OCI-M1 (cell line): ENCODE measurements at regions not wholly inside any gene's neighbourhood (a gene's known extent, or its start where the extent isn't known, plus 50 kb on each side); places are given as distances from the start of the nearest gene placed in this dataset.
"Not testable (repeated sequence)": the region's sequence is repeated elsewhere in the genome, so short reads cannot be mapped to it uniquely, and the experiment has no call there.

Experiments used
- DNase-seq: peaks from one replicate; lab custom pipeline; 2025; lab: John Stamatoyannopoulos, UW

DNA sequence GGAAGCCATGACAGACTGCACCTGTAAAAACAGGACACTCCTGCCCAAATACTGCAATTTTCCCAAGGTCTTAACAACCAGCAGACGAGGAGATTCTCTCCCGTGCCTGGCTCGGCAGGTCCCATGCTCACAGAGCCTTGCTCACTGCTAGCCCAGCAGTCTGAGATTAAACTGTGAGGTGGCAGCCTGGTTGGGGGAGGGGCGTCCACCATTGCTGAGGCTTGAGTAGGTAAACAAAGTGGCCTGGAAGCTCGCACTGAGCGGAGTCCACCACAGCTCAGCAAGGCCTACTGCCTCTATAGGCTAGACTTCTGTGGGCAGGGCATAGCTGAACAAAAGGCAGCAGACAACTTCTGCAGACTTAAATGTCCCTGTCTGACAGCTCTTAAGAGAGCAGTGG, 80.3 kb downstream of the ANXA5 start:
- DNase-seq: not testable (repeated sequence)

DNA sequence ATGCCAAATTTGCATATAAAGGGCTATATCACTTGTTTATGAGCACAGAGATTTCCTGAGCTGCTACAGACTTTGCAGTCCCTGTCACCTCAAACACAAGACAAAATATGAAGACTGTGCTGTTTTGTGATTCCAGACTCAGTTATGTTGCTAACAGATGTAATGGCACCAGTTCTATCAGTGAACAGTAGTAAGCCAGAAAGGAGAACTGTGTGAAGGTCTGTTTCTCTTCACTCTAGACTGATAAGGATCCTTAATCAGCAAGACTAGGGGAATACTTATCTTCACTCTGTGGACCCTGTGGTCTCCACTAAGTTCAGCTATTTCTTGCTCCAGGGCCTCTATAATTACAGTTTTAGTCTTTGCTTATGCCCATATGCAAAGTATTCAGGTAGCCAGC, 82.7 kb downstream of the ANXA5 start:
- peak; percentile 40 for DNase-seq

DNA sequence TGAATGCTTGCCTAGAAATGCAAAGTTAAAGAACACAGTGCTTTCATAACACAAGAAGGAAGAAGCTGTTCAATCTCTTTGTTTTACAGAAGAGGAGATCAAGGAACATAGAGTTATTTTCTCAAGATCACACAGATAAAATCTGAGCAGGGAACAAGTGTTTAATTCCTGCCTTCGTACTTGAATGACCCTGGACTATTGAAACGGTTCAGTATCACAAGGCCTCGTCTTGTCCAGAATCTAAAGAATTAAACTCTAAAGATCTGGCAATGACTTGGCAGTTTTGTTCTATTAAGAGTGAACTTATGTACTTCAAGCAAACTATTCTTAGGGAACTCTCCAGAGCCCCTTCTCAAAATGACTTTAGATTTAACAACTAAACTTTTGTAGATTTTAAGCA, 97.7 kb downstream of the ANXA5 start:
- DNase-seq: no peak

DNA sequence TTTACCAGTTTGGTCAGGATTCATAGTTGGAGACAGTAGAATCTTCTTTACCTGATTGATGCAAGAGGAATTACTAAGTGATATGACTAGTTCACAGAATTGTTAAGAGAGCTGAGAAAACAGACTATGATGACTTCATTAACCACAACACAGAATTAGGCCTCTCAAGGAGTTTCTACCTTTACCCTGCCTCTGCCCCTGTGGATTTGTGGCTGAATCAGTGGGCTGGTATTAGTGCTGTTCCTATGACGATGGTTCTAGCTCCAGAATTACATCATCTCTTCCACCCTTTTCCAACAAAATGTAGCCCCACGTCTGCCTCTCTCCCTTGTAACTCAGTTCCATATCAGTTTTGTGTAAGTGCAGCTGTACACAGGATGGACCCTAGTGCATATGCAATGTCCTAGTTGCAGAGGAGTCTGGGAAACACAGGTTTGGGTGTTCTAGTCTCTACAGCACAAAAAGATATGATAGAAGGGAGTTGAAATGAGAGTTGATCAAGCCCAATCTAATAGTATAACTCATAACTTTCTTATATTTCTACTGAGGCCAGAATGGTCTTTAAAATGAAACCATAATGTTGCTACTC, 99.3 kb downstream of the ANXA5 start:
- no peak for DNase-seq

DNA sequence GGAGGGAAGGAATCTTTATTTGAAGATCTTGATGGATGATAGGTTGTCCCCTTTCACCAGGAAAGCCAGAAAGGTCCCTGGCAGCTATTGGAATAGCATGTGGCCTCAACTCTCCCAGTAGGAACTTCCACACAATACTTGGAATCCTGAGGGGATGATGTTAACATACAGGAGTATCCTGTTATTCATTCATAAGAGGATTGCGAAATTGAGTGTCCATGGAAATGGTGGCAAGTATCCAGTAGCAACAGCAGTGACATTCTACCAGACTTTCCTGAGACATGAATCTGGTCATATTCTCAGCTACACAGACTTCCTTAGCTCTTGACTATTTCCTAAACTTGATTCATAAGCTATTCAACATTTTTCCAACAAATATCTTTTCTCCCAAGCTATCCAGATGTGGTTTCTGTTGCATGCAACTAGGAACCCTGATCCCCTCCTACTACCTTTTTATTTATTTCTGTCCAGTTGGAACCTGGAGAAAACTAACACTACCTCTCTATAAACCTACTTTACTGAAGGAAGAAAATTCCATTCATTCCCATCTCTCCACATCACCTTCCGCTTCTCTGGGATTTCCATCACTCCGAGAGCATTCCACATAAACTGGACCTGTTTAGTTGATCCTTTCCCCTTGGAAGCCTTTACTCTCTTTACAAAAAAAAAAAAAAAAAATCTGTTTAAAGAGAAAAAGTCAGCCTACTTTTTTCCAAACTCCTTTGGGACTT, 101.8 kb downstream of the ANXA5 start:
- DNase-seq: no peak

DNA sequence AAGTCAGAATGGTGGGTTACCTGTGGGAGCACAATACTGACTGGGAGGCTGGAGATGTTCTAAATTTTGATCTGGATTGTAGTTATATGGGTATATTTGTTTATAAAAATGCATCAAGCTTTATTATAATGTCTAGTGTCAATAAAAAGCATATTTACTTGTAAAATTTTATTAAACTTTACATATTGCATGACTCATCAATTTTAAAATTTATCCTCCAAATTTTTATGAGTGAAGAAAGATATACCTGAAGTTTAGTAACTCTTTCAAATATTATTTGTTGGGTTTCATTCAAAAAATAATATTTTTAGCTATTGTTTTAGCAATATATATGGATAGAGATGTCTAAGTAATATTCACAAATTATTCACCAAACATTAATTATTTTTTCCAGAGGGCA, 103.0 kb downstream of the ANXA5 start:
- DNase-seq: no peak

DNA sequence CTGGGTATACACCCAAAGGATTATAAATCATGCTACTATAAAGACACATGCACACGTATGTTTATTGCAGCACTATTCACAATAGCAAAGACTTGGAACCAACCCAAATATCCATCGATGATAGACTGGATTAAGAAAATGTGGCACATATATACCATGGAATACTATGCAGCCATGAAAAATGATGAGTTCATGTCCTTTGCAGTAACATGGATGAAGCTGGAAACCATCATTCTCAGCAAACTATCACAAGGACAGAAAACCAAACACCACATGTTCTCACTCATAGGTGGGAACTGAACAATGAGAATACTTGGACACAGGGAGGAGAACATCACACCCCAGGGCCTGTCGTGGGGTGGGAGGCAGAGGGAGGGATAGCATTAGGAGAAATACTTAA, 104.5 kb downstream of the ANXA5 start:
- DNase-seq: not testable (repeated sequence)

DNA sequence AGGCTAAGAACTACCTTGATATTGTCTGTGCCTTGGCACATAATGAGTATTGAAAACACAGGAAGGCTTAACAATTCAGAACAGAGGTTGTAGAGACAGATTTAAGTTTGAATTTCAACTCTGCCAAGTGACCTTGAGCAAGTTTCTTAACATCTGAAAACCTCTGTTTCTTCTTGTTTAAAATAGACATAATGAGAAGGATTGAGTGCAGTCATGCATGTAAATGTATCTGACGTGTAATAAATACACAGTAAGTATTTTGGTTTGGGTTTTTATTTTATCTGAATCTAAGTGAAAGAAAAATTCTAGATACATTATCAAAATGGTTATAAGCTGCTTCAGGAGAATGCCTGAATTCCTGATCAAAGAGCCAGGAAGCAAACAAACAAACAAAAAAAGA, 111.9 kb downstream of the ANXA5 start:
- no peak for DNase-seq

DNA sequence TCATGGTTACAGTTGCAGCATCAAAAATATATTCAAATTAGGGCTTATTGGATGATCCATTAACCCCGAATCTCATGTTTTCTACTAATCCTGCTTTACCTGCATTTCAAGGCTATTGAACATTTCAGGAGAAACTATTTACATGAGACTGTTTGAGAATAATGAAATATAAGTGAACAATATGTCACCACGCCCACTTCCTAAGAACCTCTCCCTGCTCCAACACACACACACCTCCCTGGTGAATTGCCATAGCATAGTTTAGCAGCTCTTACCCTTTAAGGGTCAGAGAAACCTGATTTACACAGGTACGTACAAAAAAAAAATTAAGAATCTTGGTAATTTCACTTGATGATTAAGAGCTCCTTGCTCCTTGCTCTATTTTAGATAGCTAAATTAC, 113.4 kb downstream of the ANXA5 start:
- DNase-seq: no peak

DNA sequence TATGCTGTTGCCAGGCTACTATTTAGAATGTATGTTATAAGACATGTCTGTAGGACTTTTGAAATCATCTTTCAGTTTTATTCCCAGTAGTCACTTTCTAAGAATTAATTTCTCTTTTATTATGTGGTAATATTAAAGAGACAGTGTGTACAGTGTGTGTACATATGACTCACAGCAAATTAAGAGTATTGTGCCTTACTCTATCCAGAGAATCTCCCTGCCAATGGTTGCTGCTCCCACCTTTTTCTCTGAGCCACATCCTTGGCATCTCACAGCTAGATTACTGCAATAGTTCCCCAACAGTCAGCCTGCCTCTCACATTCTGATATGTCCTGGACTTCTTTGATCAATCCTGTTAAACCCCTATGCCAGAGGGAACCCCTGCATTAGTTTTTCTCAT, 114.5 kb downstream of the ANXA5 start:
- no peak for DNase-seq

DNA sequence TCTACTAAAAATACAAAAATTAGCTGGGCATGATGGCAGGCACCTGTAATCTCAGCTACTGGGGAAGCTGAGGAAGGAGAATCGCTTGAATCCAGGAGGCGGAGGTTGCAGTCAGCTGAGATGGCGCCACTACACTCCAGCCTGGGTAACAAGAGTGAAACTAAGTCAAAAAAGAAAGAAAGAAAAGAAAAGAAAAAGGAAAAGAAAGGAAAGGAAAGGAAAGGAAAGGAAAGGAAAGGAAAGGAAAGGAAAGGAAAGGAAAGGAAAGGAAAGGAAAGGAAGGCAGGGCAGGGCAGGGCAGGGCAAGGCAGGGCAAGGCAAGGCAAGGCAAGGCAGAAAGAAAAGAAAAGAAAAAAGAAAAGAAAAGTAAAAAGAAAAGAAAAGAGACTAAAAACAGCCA, 121.4 kb downstream of the ANXA5 start:
- not testable (repeated sequence) for DNase-seq

DNA sequence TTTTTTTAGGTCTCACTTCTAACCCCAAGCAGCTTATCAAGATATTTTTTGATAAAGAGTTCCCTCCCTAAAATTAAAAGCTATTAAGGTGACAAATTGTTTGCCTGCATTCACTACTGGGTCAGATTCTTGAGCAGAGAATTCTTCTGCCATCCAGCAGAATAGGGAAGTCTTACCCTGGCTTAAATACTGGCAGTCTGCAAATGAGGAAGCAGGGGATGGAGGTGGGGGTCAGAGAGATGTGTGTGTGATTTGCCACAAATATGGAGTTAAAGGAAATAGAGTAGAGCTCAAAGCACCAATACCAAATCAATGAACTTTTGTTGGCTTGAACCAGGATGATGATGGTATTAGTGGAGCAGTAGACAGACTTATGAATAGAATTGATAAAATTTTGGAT, 122.2 kb downstream of the ANXA5 start:
- DNase-seq: peak; percentile 37

DNA sequence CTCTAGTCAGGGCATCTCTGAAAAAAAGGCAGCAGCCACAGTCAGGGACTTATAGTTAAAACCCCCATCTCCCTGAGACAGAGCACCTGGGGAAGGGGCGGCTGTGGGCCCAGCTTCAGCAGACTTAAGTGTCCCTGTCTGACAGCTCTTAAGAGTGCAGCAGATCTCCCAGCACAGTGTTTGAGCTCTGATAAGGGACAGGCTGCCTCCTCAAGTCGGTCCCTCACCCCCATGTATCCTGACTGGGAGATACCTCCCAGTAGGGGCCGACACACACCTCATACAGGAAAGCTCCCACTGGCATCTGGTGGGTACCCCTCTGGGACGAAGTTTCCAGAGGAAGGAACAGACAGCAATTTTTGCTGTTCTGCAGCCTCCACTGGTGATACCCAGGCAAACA, 129.0 kb downstream of the ANXA5 start:
- no peak for DNase-seq

DNA sequence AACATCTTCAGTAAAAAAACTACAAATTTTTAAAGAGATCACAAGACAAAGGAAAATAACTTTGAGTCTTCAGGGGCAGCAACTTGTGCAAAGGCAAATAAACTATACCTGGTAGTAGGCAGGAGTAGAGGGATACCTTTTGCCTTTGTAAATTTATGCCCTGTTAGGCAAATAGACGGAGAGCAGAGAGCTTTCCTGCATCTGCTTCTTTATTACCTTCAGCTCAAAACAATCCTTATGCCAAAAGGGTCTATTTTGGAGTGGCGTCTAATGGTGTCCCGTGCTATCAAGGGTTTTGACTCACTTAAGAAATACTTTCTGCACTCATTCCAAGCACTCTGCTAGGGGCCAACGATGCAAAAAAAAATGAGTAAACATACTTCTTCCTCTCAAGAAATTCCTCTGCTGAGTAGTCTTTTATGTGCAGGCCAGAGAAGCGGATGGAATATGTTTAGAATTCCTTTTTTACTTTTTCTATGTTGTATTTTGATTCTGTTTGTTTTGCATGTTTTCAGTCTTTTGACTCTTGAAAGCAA, 131.9 kb downstream of the ANXA5 start:
- no peak for DNase-seq

DNA sequence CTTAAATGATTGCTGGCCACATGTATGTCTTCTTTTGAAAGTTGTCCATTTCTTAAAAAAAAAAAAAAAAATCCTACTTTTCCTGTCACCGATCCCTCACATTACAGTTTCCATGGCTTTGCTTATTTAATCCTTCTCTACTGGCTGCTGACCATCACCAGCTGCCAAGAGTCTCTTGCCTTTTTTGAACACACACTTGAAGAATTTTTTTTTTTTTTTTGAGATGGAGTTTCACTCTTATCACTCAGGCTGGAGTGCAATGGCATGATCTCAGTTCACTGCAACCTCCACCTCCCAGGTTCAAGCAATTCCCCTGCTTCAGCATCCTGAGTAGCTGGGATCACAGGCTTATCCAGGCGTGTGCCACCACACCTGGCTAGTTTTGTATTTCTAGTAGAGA, 134.0 kb downstream of the ANXA5 start:
- DNase-seq: no peak

DNA sequence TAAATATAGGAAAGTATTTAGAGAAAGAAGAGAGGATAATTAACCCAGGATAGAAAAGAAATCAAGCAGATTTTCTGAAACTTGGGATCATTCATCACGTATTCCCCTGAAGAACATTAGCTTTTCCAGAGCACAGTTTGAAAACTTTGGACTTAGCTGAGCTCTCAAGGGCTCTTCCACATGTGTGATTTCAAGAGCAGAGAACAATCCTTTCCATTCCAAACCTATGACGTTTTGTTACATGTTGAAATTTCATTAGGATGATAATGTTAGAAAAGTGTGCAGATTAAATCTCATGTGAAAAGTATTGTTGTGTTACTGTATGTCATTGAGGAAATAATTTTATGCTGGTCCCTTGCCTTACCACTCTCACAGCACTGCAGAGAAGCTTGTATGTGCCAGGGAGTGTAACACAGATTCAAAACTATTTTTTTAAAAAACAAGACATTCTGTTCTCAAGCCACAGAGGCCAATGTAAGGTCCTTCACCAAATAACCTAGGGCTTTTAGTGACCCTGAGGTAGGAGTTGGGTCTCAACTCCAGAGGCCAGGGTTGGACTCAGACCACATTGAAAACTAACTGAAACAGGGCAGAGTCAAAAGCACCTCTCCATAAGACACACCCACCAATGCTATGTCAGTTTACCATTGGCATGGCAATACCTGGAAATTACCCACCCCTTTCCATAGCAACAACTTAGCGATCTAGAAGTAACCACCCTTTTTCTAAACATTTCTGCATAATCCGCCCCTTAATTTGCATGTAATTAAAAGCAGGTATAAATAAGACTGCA, 141.3 kb downstream of the ANXA5 start:
- no peak for DNase-seq

DNA sequence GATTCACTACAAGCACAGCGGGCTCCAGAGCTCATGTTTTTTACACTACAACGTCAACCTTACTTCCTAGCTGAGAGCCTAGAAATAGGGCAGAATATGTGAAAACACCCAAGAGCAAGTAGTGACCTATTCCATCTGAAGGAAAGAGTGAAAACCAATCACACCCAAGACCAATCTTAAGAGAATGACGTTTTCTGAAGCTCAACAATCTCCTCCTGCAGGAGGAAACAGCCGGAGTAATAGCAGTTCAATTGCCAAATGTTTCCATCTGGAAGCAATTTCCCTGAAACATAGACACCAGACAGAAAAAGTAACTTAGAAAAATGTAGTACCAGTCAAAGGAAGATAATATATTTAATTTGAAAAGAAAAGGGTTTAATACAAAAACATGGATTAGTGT, 142.4 kb downstream of the ANXA5 start:
- DNase-seq: no peak

DNA sequence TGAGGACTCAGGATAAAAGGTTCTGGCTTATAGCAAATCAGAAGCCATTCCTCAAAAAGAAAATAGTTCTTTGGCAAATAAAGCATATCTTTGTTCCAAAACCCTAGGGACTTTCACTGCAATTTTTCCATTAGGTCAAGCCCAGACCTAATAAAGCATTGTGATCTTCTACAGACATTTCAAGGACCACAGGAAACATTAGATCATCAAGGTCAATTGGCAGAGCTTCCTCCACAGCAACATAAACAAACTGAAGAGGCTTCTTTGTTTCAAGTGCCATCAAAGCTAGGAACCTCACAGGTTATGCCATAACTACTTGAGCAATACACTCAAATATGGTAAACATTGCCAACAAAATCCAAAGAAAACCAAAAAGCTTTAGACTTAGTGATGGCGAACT, 144.9 kb downstream of the ANXA5 start:
- DNase-seq: no peak

DNA sequence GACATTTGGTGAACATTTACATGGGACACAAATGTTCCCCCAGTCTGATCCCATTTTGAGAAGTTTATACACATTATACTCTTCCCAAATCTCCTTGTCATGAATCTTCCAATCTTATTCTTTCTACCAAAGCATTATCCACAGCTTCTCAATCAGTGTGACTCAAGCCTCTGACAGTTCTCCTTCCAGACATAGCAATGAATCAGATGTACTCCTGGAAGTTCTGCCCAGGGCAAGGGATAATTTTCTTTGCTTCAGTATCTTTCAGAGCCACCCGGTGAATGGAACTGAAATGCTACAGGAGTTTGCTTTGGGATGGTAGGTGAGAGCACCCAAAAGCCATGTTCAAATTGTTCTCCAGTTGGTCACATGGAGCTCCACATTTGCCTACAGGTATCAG, 145.5 kb downstream of the ANXA5 start:
- no peak for DNase-seq

DNA sequence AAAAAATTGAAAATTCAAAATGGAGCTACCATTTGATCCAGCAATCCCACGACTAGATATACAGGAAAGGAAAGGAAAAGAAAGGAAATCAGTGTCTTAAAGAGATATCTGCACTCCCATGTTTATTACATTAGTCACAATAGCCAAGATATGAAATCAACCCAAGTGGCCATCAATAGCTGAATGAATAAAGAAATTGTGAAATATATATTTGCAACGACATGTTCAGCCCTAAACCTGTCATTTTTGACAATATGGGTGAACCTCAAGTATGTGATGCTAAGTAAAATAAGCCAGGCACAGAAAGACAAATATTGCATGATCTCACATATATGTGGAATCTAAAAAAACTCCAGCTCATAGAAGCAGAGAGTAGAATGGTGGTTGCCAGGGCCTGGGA, 155.1 kb downstream of the ANXA5 start:
- DNase-seq: no peak

DNA sequence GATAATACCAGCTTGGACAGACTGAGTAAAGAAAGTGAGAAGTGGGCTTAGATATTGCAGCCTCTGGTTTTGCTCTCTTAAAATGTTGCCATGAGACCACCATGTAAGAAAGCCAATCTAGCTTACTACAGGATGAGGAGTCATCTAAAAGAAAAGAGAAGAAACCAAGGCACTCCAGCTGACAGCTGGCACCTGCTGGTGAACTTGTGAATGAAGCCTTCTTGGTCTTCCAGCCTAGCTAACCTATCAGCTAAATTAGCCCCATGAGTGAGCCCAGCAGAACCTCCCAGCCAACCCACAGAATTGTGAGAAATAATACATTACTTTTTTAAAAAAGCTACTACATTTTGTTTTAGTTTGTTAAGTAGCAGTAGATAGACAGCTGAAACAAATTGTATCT, 154.5 kb upstream of the QRFPR start:
- peak; percentile 31 for DNase-seq

DNA sequence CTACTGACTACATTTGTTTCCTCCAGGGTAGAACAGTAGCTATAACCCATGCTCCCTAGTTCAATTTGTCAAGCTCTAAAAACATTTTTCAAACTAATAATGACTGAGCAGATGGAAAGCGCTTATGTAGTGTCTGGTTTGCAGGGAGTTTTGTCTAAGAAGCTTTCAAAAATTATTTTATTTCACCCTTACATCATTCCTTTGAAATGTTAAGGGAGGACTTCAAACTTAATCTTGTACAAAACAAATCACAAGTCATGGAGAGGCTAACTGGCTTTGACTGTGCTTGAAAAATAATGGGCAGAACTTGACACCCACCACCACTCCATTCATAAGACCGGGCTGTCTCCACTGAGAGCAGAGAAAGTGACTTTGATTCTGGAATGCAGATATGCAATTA, 153.4 kb upstream of the QRFPR start:
- DNase-seq: no peak

DNA sequence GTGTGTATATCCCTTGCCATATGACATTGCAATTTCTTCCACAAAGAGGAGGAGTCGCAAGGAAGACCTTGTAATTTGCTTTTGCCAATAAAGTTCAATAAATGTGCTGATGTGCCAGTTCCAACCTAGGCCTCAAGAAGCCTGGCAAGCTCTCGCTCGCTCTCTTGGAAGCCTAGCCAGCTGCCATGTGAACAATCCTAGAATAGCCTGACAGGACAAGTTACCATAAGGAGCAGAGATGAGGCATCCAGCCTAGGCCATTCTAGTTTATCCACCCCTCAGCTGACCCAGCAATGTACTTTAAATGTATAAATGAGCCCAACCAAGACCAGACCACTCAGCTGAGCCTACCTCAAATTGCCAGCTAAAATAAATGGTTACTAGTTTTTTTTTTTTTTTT, 145.7 kb upstream of the QRFPR start:
- DNase-seq: no peak
